ENCODE measurements at regions not wholly inside any gene's neighbourhood (a gene's known extent, or its start where the extent isn't known, plus 50 kb on each side); places are given as distances from the start of the nearest gene placed in this dataset.

DNA sequence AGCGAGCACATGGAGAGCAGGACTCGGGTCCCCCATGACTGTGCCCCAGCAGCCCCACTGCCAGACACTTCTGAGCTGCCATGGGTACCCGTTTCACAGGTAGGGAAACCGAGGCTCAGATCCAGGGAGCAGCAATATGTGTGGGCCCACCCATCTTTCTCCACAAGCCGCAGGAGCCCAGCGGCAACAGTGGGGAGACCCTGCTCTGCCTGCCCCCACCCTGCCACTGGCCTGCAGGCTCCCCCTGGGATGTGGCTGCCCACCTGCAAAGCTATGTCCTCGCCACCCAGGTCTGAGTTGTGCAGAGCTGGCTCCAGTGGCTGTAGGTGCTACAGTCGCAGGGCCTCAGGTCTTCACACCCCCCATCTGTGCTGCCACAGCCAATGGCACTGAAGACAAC is 50.6 kb upstream of the C1QTNF9B start:
- TF ChIP-seq, protein P1, sequence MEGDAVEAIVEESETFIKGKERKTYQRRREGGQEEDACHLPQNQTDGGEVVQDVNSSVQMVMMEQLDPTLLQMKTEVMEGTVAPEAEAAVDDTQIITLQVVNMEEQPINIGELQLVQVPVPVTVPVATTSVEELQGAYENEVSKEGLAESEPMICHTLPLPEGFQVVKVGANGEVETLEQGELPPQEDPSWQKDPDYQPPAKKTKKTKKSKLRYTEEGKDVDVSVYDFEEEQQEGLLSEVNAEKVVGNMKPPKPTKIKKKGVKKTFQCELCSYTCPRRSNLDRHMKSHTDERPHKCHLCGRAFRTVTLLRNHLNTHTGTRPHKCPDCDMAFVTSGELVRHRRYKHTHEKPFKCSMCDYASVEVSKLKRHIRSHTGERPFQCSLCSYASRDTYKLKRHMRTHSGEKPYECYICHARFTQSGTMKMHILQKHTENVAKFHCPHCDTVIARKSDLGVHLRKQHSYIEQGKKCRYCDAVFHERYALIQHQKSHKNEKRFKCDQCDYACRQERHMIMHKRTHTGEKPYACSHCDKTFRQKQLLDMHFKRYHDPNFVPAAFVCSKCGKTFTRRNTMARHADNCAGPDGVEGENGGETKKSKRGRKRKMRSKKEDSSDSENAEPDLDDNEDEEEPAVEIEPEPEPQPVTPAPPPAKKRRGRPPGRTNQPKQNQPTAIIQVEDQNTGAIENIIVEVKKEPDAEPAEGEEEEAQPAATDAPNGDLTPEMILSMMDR (IDR thresholded peaks at IDR 0.05; ENCODE audit: low read depth, low read length, missing control alignments): no peak
- H3K4me3 ChIP-seq (replicated peaks; ENCODE audit: low read depth, low read length): no peak overlapping the region
- no peak for DNase-seq (ENCODE audit: extremely low read depth, low read depth)

DNA sequence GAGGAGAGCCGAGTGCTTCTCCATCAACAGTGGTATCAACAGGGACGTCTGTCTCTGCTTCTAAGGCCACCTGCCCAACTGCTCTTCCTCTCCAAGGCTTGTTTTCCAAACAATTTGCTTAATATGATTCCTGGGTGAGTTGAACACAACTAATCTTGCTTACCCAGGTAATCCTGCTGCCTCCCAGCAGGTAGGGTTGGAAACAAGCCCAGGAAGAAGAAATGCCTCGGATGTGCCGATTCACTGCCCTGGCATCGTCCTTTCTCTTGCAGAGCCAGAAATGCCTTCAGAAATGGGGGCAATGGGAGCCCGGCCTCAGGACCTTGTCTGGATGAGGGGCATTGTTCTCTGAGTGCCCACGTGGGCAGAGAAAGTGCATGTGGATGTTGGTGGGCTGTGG is 51.9 kb upstream of the C1QTNF9B start:
- TF ChIP-seq, protein P1 (IDR thresholded peaks at IDR 0.05; ENCODE audit: low read depth, low read length, missing control alignments): no peak
- DNase-seq (ENCODE audit: extremely low read depth, low read depth): no peak
- no peak overlapping the region for H3K4me3 ChIP-seq (replicated peaks; ENCODE audit: low read depth, low read length)

DNA sequence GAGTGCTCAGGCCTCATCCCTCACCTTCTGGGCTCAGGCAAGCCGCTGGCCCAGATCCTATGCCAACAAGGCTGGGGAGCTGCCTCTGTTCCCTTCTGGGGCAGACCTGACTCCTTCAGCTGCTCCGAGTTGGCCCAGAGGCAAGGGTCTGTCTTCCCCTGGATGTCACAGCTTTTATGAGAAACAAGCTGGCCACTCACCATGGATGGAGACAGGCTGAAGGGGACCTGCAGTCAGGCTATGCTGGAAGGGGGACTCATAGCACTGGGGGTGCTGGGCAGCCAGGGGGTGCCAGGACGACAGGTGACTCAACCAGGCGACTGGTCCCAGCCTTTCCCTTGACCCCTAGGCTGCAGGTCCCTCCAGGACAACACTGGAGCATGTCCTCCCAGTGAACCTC is 52.4 kb upstream of the C1QTNF9B start:
- no peak overlapping the region for H3K4me3 ChIP-seq (replicated peaks; ENCODE audit: low read depth, low read length)
- DNase-seq (ENCODE audit: extremely low read depth, low read depth): no peak
- TF ChIP-seq, protein P1 (IDR thresholded peaks at IDR 0.05; ENCODE audit: low read depth, low read length, missing control alignments): no peak

DNA sequence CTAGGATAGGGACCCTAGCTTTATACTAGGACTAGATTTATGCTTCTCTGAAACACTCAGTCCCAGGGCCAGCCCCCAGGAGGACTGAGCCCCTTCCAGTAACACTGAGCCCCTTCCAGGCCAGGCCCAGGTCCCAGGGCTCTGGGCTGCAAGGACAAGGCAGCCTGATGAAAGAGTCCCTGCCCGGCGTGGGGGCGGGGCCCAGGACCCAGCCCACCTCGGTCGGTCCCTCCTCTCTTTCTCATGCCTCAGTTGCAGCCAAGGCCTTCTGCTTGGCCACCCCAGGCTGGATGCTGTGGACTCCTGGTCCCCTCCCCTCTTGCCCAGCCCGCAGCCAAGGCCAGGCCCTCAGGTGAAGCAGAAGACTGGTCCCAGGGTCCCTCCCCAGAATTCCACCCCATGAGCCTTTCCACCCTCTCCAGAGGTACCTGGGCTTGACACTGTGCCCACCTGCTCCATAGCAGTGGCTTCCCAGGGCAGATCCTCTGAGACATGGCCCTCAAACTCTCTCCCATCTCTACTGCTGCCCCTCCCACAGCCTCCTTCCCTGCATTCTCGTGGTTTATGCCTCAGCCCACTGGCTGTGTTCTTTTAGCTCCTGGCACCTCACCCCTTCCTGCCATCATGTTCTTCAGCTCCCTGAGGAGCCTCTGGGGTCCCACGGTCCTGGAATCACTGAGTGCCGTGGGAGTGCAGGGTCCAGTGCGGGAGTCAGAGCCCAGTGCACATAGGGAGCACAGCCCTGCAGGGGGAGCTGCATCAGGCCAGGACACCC is 53.6 kb upstream of the C1QTNF9B start:
- H3K4me3 ChIP-seq (replicated peaks; ENCODE audit: low read depth, low read length): no peak overlapping the region
- TF ChIP-seq, protein P1 (IDR thresholded peaks at IDR 0.05; ENCODE audit: low read depth, low read length, missing control alignments): peak; percentile 19
- DNase-seq (ENCODE audit: extremely low read depth, low read depth): no peak

DNA sequence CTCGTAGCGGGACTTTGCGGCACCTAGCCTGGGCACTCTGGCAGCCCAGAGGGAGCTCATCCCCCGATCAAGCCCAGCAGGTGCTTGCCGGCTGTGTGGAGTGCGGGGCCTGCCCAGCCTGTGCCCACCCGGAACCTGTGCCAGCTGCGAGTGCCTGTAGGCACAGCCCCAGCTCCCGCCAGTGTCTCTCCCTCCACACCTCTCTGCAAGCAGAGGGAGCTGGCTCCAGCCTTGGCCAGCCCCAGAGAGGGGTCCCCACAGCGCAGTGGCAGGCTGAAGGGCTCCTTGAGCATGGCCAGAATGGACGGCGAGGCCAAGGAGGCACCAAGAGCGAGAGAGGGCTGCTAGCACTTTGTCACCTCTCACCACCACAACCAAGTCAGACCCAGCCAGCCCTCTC is 55.5 kb upstream of the C1QTNF9B start:
- no peak for DNase-seq (ENCODE audit: extremely low read depth, low read depth)
- no peak overlapping the region for H3K4me3 ChIP-seq (replicated peaks; ENCODE audit: low read depth, low read length)
- TF ChIP-seq, protein P1 (IDR thresholded peaks at IDR 0.05; ENCODE audit: low read depth, low read length, missing control alignments): no peak

DNA sequence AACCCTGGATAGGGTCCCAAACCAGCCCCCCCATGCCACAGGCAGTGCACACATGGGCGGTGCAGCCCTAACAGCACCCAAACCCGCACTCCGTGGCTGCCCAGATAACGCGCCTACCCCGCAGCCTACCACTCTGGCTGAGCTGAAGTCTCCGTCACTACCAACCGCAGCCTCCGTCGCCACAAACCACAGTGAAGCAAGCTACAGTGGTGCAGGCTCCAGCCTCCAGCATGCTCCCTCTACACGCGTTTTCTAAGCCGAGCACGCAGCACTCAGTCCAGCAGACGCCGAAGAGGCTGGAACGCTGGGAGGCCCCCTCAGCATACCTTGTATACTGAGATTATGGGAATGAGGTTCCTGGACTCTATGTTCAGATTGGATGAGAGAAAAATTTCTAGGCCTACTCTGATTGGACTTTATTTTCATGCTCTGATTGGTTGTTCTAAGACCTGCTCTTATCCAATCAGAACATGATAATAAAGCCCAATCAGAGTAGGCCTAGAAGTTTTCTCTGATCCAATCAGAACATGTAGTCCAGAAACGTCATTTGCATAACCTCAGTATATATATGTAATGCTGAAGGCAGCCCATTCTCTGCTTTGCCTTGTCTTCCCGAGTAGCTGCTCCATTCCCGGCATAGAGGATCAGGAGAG is 56.7 kb upstream of the C1QTNF9B start:
- no peak for DNase-seq (ENCODE audit: extremely low read depth, low read depth)
- H3K4me3 ChIP-seq (replicated peaks; ENCODE audit: low read depth, low read length): no peak overlapping the region
- TF ChIP-seq, protein P1 (IDR thresholded peaks at IDR 0.05; ENCODE audit: low read depth, low read length, missing control alignments): no peak

Measured in HFF-Myc (cell line).